ENCODE measurements at regions not wholly inside any gene's neighbourhood (a gene's known extent, or its start where the extent isn't known, plus 50 kb on each side); places are given as distances from the start of the nearest gene placed in this dataset.

- TF ChIP-seq CTCF (IDR thresholded peaks at IDR 0.05): no peak
- Histone ChIP-seq H3K27me3 (no peaks in the 10 kb centered on the region), H3K4me1 (no peaks in the 10 kb centered on the region), H3K4me3 (no peak overlapping the region), H3K36me3 (no peaks in the 10 kb centered on the region), H3K27ac (no peak overlapping the region), H3K9ac (ENCODE audit: low read depth in 2 of 2, low read length in 2 of 2) (no peak overlapping the region), H3K9me3 (no peaks in the 10 kb centered on the region)
- intact Hi-C loops (cut with DNase I): no loop called here
- DNase-seq: no peak
These were observed 446.5 kb downstream of the CNTN3 start for GRCh38 chr3:74167926-74168325.

GRCh38 chr3:74165211-74165610, 449.2 kb downstream of the CNTN3 start:
- no peaks in the 10 kb centered on the region for H3K9me3 ChIP-seq
- no peak overlapping the region for H3K4me3 ChIP-seq
- no peak overlapping the region for H3K9ac ChIP-seq (ENCODE audit: low read depth in 2 of 2, low read length in 2 of 2)
- intact Hi-C loops (cut with DNase I): no loop called here
- H3K4me1 ChIP-seq: no peaks in the 10 kb centered on the region
- H3K27ac ChIP-seq: no peak overlapping the region
- no peak for DNase-seq
- no peak for TF ChIP-seq CTCF (IDR thresholded peaks at IDR 0.05)
- no peaks in the 10 kb centered on the region for H3K27me3 ChIP-seq
- no peaks in the 10 kb centered on the region for H3K36me3 ChIP-seq

- no peak overlapping the region for H3K9ac ChIP-seq (ENCODE audit: low read depth in 2 of 2, low read length in 2 of 2)
- no peak for DNase-seq
- H3K27ac ChIP-seq: no peak overlapping the region
- no peaks in the 10 kb centered on the region for H3K27me3 ChIP-seq
- no peaks in the 10 kb centered on the region for H3K36me3 ChIP-seq
- H3K4me1 ChIP-seq: no peaks in the 10 kb centered on the region
- H3K9me3 ChIP-seq: no peaks in the 10 kb centered on the region
- no peak overlapping the region for H3K4me3 ChIP-seq
- intact Hi-C loops (cut with DNase I): no loop called here
- no peak for TF ChIP-seq CTCF (IDR thresholded peaks at IDR 0.05)
These were observed 465.0 kb downstream of the CNTN3 start for GRCh38 chr3:74149466-74149865.

- no peaks in the 10 kb centered on the region for H3K27me3 ChIP-seq
- no peak overlapping the region for H3K9ac ChIP-seq (ENCODE audit: low read depth in 2 of 2, low read length in 2 of 2)
- no peak overlapping the region for H3K4me3 ChIP-seq
- DNase-seq: no peak
- intact Hi-C loops (cut with DNase I): no loop called here
- no peaks in the 10 kb centered on the region for H3K9me3 ChIP-seq
- no peaks in the 10 kb centered on the region for H3K4me1 ChIP-seq
- H3K36me3 ChIP-seq: no peaks in the 10 kb centered on the region
- no peak overlapping the region for H3K27ac ChIP-seq
- TF ChIP-seq CTCF (IDR thresholded peaks at IDR 0.05): no peak
These were observed 469.2 kb downstream of the CNTN3 start for GRCh38 chr3:74145277-74145676.

DNA sequence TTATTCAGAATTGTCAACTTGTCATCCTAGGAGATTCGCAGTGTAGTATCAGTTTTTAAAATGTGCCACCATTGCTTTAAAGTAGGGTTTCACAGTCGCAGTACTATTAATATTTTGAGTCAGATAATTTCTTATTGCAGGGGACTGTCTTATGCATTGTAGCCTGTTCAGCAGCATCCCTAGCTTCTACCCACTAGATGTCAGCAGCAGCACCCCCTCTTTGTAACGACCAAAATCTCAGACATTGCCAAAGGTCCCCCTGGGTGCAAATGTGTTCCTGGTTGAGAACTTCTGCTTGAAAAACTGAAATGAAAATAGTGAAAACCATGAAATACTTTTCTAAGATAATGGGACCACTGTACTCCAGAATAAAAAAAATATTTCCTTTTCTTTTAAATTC, 474.8 kb downstream of the CNTN3 start:
- H3K9ac ChIP-seq (ENCODE audit: low read depth in 2 of 2, low read length in 2 of 2): no peak overlapping the region
- H3K4me1 ChIP-seq: no peaks in the 10 kb centered on the region
- H3K27me3 ChIP-seq: no peaks in the 10 kb centered on the region
- H3K27ac ChIP-seq: no peak overlapping the region
- no peak for TF ChIP-seq CTCF (IDR thresholded peaks at IDR 0.05)
- no peak for DNase-seq
- H3K36me3 ChIP-seq: no peaks in the 10 kb centered on the region
- H3K4me3 ChIP-seq: no peak overlapping the region
- H3K9me3 ChIP-seq: no peaks in the 10 kb centered on the region
- intact Hi-C loops (cut with DNase I): no loop called here

- TF ChIP-seq CTCF (IDR thresholded peaks at IDR 0.05): no peak
- intact Hi-C loops (cut with DNase I): no loop called here
These were observed 476.7 kb downstream of the CNTN3 start for GRCh38 chr3:74137790-74138189.

More at GRCh38 chr3:74137790-74138189, 476.7 kb downstream of the CNTN3 start:
- no peak overlapping the region for H3K27ac ChIP-seq
- DNase-seq: no peak
- H3K27me3 ChIP-seq: no peaks in the 10 kb centered on the region
- H3K4me3 ChIP-seq: no peak overlapping the region
- H3K9ac ChIP-seq (ENCODE audit: low read depth in 2 of 2, low read length in 2 of 2): no peak overlapping the region
- no peaks in the 10 kb centered on the region for H3K4me1 ChIP-seq
- H3K36me3 ChIP-seq: no peaks in the 10 kb centered on the region
- no peaks in the 10 kb centered on the region for H3K9me3 ChIP-seq
